Endodermal cell (in vitro differentiated cells): ENCODE measurements at regions not wholly inside any gene's neighbourhood (a gene's known extent, or its start where the extent isn't known, plus 50 kb on each side); places are given as distances from the start of the nearest gene placed in this dataset.

Experiments
- DNase-seq: peaks from one replicate; pipeline ENCODE4 v3.0.0-alpha.2; 2017
- H3K27ac ChIP-seq: 2 replicates; pipeline ENCODE4 v1.5.1; 2013; ENCODE audit warnings: mild to moderate bottlenecking, low read depth, low read length, moderate library complexity
- H3K27me3 ChIP-seq: 2 replicates; pipeline ENCODE4 v1.6.1; 2013; ENCODE audit warnings: mild to moderate bottlenecking, low read length, moderate library complexity; ENCODE audit not compliant: insufficient read depth, control insufficient read depth, poor library complexity, severe bottlenecking
- H3K36me3 ChIP-seq: 2 replicates; pipeline ENCODE4 v1.7.0; 2013; ENCODE audit warnings: mild to moderate bottlenecking, low read length, moderate library complexity; ENCODE audit not compliant: control insufficient read depth, insufficient read depth
- H3K4me1 ChIP-seq: one replicate; pipeline ENCODE4 v1.7.0; 2013; ENCODE audit warnings: low read length; ENCODE audit not compliant: control insufficient read depth, insufficient read depth
- H3K4me3 ChIP-seq: 2 replicates; pipeline ENCODE4 v1.5.1; 2013; ENCODE audit warnings: mild to moderate bottlenecking, low read length, moderate library complexity
- H3K9ac ChIP-seq: 2 replicates; pipeline ENCODE4 v1.6.1; 2013; ENCODE audit warnings: mild to moderate bottlenecking, low read length, moderate library complexity; ENCODE audit not compliant: poor library complexity, severe bottlenecking; ENCODE audit errors: extremely low read depth
- H3K9me3 ChIP-seq: 2 replicates; pipeline ENCODE4 v1.6.1; 2013; ENCODE audit warnings: mild to moderate bottlenecking, low read length, moderate library complexity; ENCODE audit not compliant: control insufficient read depth
- H3K27ac Mint-ChIP-seq: 2 replicates; pipeline ENCODE4 v1.8.0; 2020; ENCODE audit warnings: mixed read lengths
- H3K27me3 Mint-ChIP-seq: 2 replicates; pipeline ENCODE4 v1.8.0; 2021; ENCODE audit warnings: mild to moderate bottlenecking, mixed read lengths; ENCODE audit not compliant: insufficient read depth
- H3K36me3 Mint-ChIP-seq: 2 replicates; pipeline ENCODE4 v1.8.0; 2020; ENCODE audit warnings: low read depth, mixed read lengths
- H3K4me1 Mint-ChIP-seq: 2 replicates; pipeline ENCODE4 v1.8.0; 2020; ENCODE audit warnings: mixed read lengths
- H3K4me3 Mint-ChIP-seq: 2 replicates; pipeline ENCODE4 v1.8.0; 2020; ENCODE audit warnings: mild to moderate bottlenecking, moderate library complexity, mixed read lengths
- H3K9me3 Mint-ChIP-seq: 2 replicates; pipeline ENCODE4 v1.8.0; 2020; ENCODE audit warnings: mild to moderate bottlenecking, mixed read lengths
- WGBS, 2 experiments: methylation state at CpG; one replicate each; pipeline versions ENCODE4 v1.1.5 to v1.1.7; 2013; ENCODE audit warnings: missing lambda C conversion rate in 2 of 2, mixed read lengths in 1 of 2; ENCODE audit not compliant: insufficient coverage in 1 of 2, insufficient read length in 1 of 2; 5-methylcytosine and 5-hydroxymethylcytosine counted together
- TF ChIP-seq, protein P1 (sequence below): fragments of 200-600 bp; sonication (generic); conservative IDR thresholded peaks from 2 replicates; pipeline ENCODE4 v1.5.0; 2021; ENCODE audit warnings: antibody characterized with exemption, mild to moderate bottlenecking

DNA sequence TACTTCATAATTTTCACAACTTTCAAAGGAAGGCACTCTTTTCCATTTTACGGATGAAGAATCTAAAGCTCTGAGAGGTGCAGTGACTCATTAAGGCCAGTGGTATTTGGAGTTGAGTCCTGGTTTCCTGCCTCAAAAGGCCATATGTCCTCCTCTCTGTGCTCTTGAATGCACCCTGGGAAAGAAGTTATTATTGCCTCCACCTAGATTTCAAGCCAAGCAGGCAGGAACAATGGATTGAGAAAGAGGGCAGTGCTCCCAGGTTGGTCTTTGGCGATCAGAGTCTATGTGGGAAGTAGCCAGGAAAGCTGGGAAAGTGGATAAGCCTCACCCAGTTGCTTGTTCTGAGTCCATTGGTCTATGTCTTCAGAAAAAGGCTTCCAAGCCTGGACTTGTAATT, 165.0 kb downstream of the MAFB start:
- peaks cover 14% of the 10 kb centered on the region for H3K9me3 Mint-ChIP-seq
- H3K4me1 Mint-ChIP-seq = no peaks in the 10 kb centered on the region
- peaks cover 11% of the 10 kb centered on the region for H3K9me3 ChIP-seq
- DNase-seq = no peak
- no peak overlapping the region for H3K27ac ChIP-seq
- H3K9ac ChIP-seq = no peak overlapping the region
- TF ChIP-seq, protein P1, sequence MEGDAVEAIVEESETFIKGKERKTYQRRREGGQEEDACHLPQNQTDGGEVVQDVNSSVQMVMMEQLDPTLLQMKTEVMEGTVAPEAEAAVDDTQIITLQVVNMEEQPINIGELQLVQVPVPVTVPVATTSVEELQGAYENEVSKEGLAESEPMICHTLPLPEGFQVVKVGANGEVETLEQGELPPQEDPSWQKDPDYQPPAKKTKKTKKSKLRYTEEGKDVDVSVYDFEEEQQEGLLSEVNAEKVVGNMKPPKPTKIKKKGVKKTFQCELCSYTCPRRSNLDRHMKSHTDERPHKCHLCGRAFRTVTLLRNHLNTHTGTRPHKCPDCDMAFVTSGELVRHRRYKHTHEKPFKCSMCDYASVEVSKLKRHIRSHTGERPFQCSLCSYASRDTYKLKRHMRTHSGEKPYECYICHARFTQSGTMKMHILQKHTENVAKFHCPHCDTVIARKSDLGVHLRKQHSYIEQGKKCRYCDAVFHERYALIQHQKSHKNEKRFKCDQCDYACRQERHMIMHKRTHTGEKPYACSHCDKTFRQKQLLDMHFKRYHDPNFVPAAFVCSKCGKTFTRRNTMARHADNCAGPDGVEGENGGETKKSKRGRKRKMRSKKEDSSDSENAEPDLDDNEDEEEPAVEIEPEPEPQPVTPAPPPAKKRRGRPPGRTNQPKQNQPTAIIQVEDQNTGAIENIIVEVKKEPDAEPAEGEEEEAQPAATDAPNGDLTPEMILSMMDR = no peak
- H3K27me3 ChIP-seq = peaks cover 4% of the 10 kb centered on the region
- H3K4me1 ChIP-seq = no peaks in the 10 kb centered on the region
- H3K4me3 ChIP-seq = no peak overlapping the region
- WGBS, 2 experiments = 60 to 95% methylated on average over 1 to 2 of the region's 2 CpGs
- H3K36me3 ChIP-seq = no peaks in the 10 kb centered on the region
- H3K4me3 Mint-ChIP-seq = no peak overlapping the region
- no peak overlapping the region for H3K27ac Mint-ChIP-seq
- H3K27me3 Mint-ChIP-seq = peaks cover 8% of the 10 kb centered on the region
- no peaks in the 10 kb centered on the region for H3K36me3 Mint-ChIP-seq

DNA sequence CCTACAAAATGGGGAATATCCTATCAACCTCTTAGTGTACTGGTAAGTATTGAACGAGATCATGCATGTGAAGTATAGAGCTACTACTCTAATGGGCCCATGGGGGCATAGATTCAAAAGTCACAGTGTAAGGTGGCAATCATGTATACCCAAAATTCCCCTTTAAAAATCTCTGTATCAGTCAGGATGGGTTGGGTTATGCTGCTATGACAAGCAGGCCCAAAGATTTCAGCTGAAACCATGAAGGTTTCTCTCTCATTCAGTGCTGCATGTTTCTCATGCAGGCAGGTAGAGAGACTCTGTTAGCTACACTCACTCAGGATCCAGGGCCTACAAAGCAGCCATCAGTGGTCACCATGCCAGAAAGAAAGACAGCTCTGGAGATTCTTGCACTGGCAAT, 166.6 kb downstream of the MAFB start:
- no peaks in the 10 kb centered on the region for H3K36me3 ChIP-seq
- H3K9ac ChIP-seq = no peak overlapping the region
- TF ChIP-seq, protein P1 = no peak
- Mint-ChIP-seq H3K27me3 (peaks cover 11% of the 10 kb centered on the region), H3K4me3 (no peak overlapping the region), H3K4me1 (no peaks in the 10 kb centered on the region), H3K27ac (no peak overlapping the region), H3K36me3 (no peaks in the 10 kb centered on the region), H3K9me3 (peaks cover 14% of the 10 kb centered on the region)
- H3K9me3 ChIP-seq = peaks cover 11% of the 10 kb centered on the region
- peaks cover 4% of the 10 kb centered on the region for H3K27me3 ChIP-seq
- H3K4me1 ChIP-seq = no peaks in the 10 kb centered on the region
- WGBS, 2 experiments = 100% methylated on average over 1 of the region's 1 CpG; no CpG with 5 or more reads in 1 of the 2 experiments
- no peak overlapping the region for H3K27ac ChIP-seq
- DNase-seq = no peak
- H3K4me3 ChIP-seq = no peak overlapping the region

DNA sequence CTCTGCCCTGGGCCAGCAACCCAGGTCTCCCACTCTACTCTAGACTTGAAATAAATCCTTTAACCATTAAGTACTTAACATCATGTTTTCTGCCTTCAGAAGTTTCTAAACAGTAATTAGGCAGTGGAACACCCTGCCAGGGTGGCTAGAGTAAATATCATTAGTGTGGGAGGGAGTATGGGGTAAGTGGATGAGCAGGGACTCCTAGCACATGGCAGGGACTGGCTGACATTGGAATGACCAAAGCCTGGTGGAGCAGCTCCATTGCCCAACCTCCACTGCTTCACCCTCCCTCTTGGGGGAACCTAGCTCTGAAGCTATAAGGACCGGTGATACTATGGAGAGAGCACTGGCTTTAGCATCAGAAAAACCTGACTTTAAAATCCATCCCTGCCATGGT, 167.1 kb downstream of the MAFB start:
- H3K36me3 ChIP-seq = no peaks in the 10 kb centered on the region
- H3K27me3 ChIP-seq = peaks cover 4% of the 10 kb centered on the region
- no peak overlapping the region for H3K27ac Mint-ChIP-seq
- DNase-seq = no peak
- no peak overlapping the region for H3K27ac ChIP-seq
- WGBS, 2 experiments = 100% methylated on average over 1 of the region's 1 CpG; no CpG with 5 or more reads in 1 of the 2 experiments
- peaks cover 11% of the 10 kb centered on the region for H3K9me3 ChIP-seq
- H3K9ac ChIP-seq = no peak overlapping the region
- H3K4me3 Mint-ChIP-seq = no peak overlapping the region
- TF ChIP-seq, protein P1 = no peak
- H3K36me3 Mint-ChIP-seq = no peaks in the 10 kb centered on the region
- H3K27me3 Mint-ChIP-seq = peaks cover 11% of the 10 kb centered on the region
- peaks cover 14% of the 10 kb centered on the region for H3K9me3 Mint-ChIP-seq
- H3K4me3 ChIP-seq = no peak overlapping the region
- no peaks in the 10 kb centered on the region for H3K4me1 Mint-ChIP-seq
- no peaks in the 10 kb centered on the region for H3K4me1 ChIP-seq
